VCaP (cell line): ENCODE measurements at regions not wholly inside any gene's neighbourhood (a gene's known extent, or its start where the extent isn't known, plus 50 kb on each side); places are given as distances from the start of the nearest gene placed in this dataset.

Experiments
- H3K27ac ChIP-seq: fragments of 450-650 bp; 2 replicates; pipeline ENCODE4 v1.5.1; 2017
- CTCF ChIP-seq: fragments of 450-650 bp; conservative IDR thresholded peaks from 2 replicates; pipeline ENCODE4 v1.5.1; 2017; ENCODE audit warnings: mild to moderate bottlenecking, moderate library complexity

DNA sequence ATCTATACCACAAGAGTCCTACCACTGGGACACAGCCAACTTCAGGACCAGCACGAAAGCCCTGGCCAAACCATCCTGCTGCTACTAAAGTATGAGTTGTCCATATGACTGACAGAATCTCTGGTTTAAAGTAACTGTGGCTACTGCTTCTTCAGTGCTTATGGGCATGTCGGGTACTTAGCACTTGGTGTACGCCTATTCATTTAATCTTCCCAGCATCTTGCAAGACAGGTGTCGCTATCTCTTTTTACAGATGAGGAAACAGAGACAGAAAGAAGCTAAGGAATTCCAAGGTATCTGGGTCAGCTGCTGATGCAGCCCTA is 203.4 kb upstream of the ID2 start:
- no peak for TF ChIP-seq CTCF
- H3K27ac ChIP-seq = no peak overlapping the region

DNA sequence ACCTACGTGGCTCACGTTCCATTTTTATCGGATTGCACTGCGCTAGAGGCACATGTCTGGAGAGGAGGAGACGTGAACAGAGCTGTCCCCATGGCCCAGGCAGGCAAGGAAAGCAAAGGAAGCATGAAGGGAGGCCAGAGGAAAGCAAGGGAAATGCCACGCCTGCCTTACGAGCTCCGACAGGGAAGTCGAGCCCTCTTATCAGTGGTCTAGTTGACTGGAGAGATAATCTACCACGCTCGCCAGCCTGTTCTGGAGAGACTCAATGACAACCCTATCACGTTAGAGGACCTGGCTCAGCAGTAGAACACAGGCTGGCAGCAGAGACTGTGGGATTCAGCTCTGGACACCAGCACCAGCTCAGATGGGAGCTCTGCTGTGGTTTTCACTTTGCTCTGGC is 202.6 kb upstream of the ID2 start:
- no peak for TF ChIP-seq CTCF

GRCh38 chr2:8480915-8481314 is 200.9 kb upstream of the ID2 start:
- TF ChIP-seq CTCF = no peak
- H3K27ac ChIP-seq = no peak overlapping the region

More for the DNA sequence above, 202.6 kb upstream of the ID2 start:
- no peak overlapping the region for H3K27ac ChIP-seq

DNA sequence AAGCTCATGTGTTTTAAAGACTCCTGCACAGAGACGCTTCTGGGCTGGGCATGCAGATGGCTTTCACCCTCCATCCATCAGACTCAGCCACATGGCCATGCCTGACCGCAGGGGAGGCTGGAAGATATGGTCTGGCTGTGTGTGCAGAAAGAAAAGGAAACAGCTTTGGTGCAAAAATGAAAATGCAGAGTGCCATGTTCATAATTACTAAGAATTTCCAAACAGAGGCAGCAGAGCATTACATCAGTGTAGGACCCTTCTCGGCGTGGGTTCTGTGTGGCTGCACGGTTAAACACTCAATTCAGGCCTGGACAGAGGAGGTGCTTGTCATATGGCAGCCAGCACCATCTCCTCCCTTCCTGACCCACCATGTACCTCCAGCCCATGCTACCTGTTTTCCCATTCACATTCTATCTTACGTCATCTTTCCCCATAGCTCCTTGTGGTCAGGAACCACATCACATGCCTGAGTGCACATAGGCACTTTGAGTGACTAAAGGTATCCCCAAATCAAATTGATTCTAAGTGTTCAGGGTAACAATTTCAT is 200.3 kb upstream of the ID2 start:
- TF ChIP-seq CTCF = no peak
- H3K27ac ChIP-seq = no peak overlapping the region

- TF ChIP-seq CTCF = no peak
Observed at GRCh38 chr2:8482432-8482831, 199.4 kb upstream of the ID2 start.

DNA sequence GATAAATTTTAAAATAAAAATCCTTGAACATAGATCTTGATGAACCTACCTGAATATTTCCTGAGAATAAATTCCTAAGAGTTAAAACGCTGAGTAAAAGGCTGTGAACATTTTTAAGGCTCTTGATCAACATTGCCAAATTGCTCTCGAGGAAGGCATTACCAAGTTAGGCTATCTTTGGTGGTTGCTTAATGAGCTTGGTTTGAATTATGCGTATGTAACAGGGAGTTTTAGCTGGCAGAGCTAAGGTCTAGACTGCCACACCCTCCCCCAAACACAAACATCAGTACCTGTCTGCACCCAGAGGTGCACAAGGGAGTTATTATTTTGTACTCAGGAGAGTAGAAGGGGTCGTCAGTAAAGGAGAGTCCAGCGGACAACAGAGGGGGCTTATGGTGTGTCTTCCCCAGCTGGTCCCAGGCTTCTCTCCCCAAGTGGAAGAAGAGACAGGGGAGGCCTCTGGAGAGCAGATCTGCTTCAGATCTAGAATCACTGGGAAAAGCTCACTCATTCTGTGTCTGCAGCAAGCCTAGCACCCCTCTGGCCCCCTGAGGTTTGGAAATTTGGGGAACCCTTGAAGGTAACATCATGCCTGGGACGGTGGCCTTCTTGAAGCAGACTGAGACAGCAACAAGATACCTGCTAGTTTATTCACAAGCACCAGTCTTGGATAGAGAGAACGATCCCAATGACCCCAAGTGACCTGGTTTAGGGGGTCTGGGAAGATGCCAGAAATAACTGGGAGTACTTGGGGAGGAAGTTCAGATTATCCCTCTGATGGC is 197.2 kb upstream of the ID2 start:
- TF ChIP-seq CTCF = no peak
- H3K27ac ChIP-seq = no peak overlapping the region

More at GRCh38 chr2:8482432-8482831, 199.4 kb upstream of the ID2 start:
- H3K27ac ChIP-seq = no peak overlapping the region

GRCh38 chr2:8485736-8486135 is 196.1 kb upstream of the ID2 start:
- TF ChIP-seq CTCF = no peak

More at GRCh38 chr2:8485736-8486135, 196.1 kb upstream of the ID2 start:
- no peak overlapping the region for H3K27ac ChIP-seq
